SK-N-SH (cell line): ENCODE measurements at regions not wholly inside any gene's neighbourhood (a gene's known extent, or its start where the extent isn't known, plus 50 kb on each side); places are given as distances from the start of the nearest gene placed in this dataset.
"Not testable (repeated sequence)": the region's sequence is repeated elsewhere in the genome, so short reads cannot be mapped to it uniquely, and the experiment has no call there.

Source experiments
- CTCF ChIP-seq: fragments of 200-600 bp; sonication (generic); IDR thresholded peaks from 2 replicates; pipeline ENCODE4 v1.6.1; 2017; ENCODE audit warnings: antibody characterized with exemption, mild to moderate bottlenecking, moderate library complexity
- EP300 ChIP-seq, 2 experiments: IDR thresholded peaks; 2 replicates each; pipeline versions ENCODE4 v1.4.0 to v1.6.1; 2012; ENCODE audit warnings: borderline replicate concordance in 1 of 2, low read depth in 1 of 2, low read length in 1 of 2
- GABPA ChIP-seq: IDR thresholded peaks from 2 replicates; pipeline ENCODE4 v1.4.0; 2012; ENCODE audit warnings: low read depth, mild to moderate bottlenecking
- MXI1 ChIP-seq: IDR thresholded peaks from 2 replicates; pipeline ENCODE4 v1.6.1; 2012; ENCODE audit warnings: mild to moderate bottlenecking, low read depth, low read length, improper control_type of control experiment
- NFIC ChIP-seq: IDR thresholded peaks from 2 replicates; pipeline ENCODE4 v1.4.0; 2012; ENCODE audit warnings: borderline replicate concordance
- PBX3 ChIP-seq: IDR thresholded peaks from 2 replicates; pipeline ENCODE4; 2012
- POLR2AphosphoS5 ChIP-seq: IDR thresholded peaks from 2 replicates; pipeline ENCODE4 v1.6.1; 2012; ENCODE audit warnings: low read depth, low read length
- REST ChIP-seq: IDR thresholded peaks from 2 replicates; pipeline ENCODE4 v1.6.1; 2012; ENCODE audit warnings: mild to moderate bottlenecking, low read depth, low read length, moderate library complexity
- SIN3A ChIP-seq: IDR thresholded peaks from 2 replicates; pipeline ENCODE4 v1.6.1; 2012; ENCODE audit warnings: low read depth, mild to moderate bottlenecking, low read length, moderate library complexity, borderline replicate concordance
- YY1 ChIP-seq: IDR thresholded peaks from 2 replicates; pipeline ENCODE4 v1.4.0; 2012; ENCODE audit warnings: low read depth, mild to moderate bottlenecking

- TF ChIP-seq EP300 (IDR thresholded peaks at IDR 0.05; ENCODE audit: borderline replicate concordance in 1 of 2, low read depth in 1 of 2, low read length in 1 of 2); PBX3; MXI1; GABPA; CTCF; NFIC; POLR2AphosphoS5; REST; SIN3A; YY1: not testable (repeated sequence)
Measured at GRCh38 chr14:27817746-27818430, 948.7 kb upstream of the FOXG1 start.
